Body of pancreas (tissue), 4 donors: ENCODE measurements at regions not wholly inside any gene's neighbourhood (a gene's known extent, or its start where the extent isn't known, plus 50 kb on each side); places are given as distances from the start of the nearest gene placed in this dataset.

ENCODE experiments used
- ATAC-seq: fragments of 150-250 bp; one replicate; pipeline ENCODE4 v1.9.1; 2016
- DNase-seq, 4 donors: peaks; one replicate each; pipeline ENCODE4 v3.0.0-alpha.2; 2019
- H3K27ac ChIP-seq, 4 donors: fragments of 200-600 bp; sonication (generic); 1 replicate in 3 of 4; 2 replicates in 1 of 4; pipeline versions ENCODE4 v1.5.1 to v1.6.1; 2016 to 2019; ENCODE audit warnings: mild to moderate bottlenecking in 1 of 4, mixed read lengths in 1 of 4, moderate library complexity in 1 of 4
- H3K27me3 ChIP-seq, 2 donors: fragments of 200-600 bp; sonication (generic); one replicate each; pipeline ENCODE4 v1.6.0; 2016; ENCODE audit warnings: mild to moderate bottlenecking in 1 of 2
- H3K36me3 ChIP-seq, 2 donors: fragments of 200-600 bp; sonication (generic); replicated peaks in 1 of 2; 2 replicates each; pipeline ENCODE4 v1.5.1; 2016; ENCODE audit warnings: low read depth in 2 of 2; ENCODE audit not compliant: insufficient read depth in 1 of 2
- H3K4me1 ChIP-seq: fragments of 200-600 bp; sonication (generic); one replicate; pipeline ENCODE4 v1.6.0; 2016
- H3K4me3 ChIP-seq, 2 donors: fragments of 200-600 bp; sonication (generic); 1 replicate in 1 of 2; 2 replicates in 1 of 2; pipeline ENCODE4 v1.5.1; 2016 to 2019
- H3K9me3 ChIP-seq, 3 donors: fragments of 200-600 bp; sonication (generic); 1 replicate in 2 of 3; 2 replicates in 1 of 3; pipeline ENCODE4 v1.5.1; 2016
- POLR2A ChIP-seq, 3 donors: fragments of 450-650 bp; IDR thresholded peaks; one replicate each; pipeline ENCODE4 v1.6.1; 2016; ENCODE audit warnings: antibody characterized with exemption in 3 of 3, mild to moderate bottlenecking in 2 of 3
- WGBS, 2 donors: methylation state at CpG; one replicate each; pipeline ENCODE4 v1.1.5; 2017; 5-methylcytosine and 5-hydroxymethylcytosine counted together
- intact Hi-C: fragments of 100-400 bp; cut with DNase I; formaldehyde crosslinking; loops from one replicate; pipeline ENCODE4 v1.15.1; 2023
- TF ChIP-seq, protein P1 (sequence below), 7 experiments: fragments of 450-650 bp in 4 of 7; fragments of 200-600 bp in 3 of 7; sonication (generic) in 3 of 7; IDR thresholded peaks; one replicate each; pipeline ENCODE4 v1.5.1; 2016 to 2019; ENCODE audit warnings: antibody characterized with exemption in 7 of 7

DNA sequence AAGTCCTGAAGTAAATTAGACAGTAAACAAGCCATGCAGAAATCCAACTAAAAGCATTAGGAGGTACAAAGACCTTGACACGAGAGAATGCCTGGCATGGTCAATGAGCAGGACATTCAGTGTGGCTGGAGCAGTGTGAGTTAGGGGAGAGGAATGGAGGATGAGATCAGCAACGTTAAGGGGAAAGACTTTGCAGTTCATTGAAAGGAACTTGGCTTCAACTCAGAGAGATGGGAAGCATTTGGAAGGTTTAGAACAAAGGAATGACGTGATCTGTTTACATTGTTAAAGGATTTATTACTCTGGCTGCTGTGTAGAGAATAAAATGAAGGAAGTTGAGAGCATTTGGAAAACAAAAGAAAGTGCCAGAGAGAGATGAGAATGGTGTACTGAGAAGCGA lies 621.3 kb downstream of the XIRP2 start:
- no peaks in the 10 kb centered on the region for H3K27me3 ChIP-seq
- TF ChIP-seq, protein P1, sequence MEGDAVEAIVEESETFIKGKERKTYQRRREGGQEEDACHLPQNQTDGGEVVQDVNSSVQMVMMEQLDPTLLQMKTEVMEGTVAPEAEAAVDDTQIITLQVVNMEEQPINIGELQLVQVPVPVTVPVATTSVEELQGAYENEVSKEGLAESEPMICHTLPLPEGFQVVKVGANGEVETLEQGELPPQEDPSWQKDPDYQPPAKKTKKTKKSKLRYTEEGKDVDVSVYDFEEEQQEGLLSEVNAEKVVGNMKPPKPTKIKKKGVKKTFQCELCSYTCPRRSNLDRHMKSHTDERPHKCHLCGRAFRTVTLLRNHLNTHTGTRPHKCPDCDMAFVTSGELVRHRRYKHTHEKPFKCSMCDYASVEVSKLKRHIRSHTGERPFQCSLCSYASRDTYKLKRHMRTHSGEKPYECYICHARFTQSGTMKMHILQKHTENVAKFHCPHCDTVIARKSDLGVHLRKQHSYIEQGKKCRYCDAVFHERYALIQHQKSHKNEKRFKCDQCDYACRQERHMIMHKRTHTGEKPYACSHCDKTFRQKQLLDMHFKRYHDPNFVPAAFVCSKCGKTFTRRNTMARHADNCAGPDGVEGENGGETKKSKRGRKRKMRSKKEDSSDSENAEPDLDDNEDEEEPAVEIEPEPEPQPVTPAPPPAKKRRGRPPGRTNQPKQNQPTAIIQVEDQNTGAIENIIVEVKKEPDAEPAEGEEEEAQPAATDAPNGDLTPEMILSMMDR (IDR thresholded peaks at IDR 0.05): no peak
- no peak for TF ChIP-seq POLR2A (IDR thresholded peaks at IDR 0.05)
- H3K9me3 ChIP-seq: no peaks in the 10 kb centered on the region
- no peaks in the 10 kb centered on the region for H3K4me1 ChIP-seq
- DNase-seq: no peak
- no peak overlapping the region for H3K4me3 ChIP-seq
- H3K27ac ChIP-seq: no peak overlapping the region
- intact Hi-C loops: no loop called here
- WGBS, 2 donors: 34% methylated on average over 4 of the region's 4 CpGs
- no peaks in the 10 kb centered on the region for H3K36me3 ChIP-seq
- no peak for ATAC-seq

DNA sequence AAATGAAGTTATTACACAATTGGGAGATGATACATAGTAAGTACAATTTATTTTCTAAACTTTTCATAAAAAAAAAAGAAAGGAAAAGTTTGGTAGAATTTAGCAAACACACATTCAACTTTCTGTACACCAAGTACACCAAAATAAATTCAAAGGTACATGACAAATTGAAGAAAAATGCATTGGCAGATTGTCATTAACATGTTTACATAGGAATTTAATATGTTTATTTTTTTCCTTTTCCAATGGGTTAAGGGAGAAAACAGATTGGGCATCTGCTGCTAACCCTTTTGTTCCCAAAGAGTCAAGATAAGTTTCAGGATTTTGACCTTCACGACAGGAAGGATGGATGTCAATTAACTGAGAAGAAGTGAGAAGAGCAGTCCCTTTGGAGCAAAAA lies 620.4 kb downstream of the XIRP2 start:
- no peak overlapping the region for H3K27ac ChIP-seq
- DNase-seq (no peak), ATAC-seq (no peak)
- intact Hi-C loops: no loop called here
- no peaks in the 10 kb centered on the region for H3K27me3 ChIP-seq
- no peaks in the 10 kb centered on the region for H3K9me3 ChIP-seq
- 40 to 50% methylated on average over 1 of the region's 1 CpG for WGBS, 2 donors
- TF ChIP-seq, protein P1 (IDR thresholded peaks at IDR 0.05): no peak
- TF ChIP-seq POLR2A (IDR thresholded peaks at IDR 0.05): no peak
- H3K36me3 ChIP-seq: no peaks in the 10 kb centered on the region
- no peaks in the 10 kb centered on the region for H3K4me1 ChIP-seq
- no peak overlapping the region for H3K4me3 ChIP-seq

DNA sequence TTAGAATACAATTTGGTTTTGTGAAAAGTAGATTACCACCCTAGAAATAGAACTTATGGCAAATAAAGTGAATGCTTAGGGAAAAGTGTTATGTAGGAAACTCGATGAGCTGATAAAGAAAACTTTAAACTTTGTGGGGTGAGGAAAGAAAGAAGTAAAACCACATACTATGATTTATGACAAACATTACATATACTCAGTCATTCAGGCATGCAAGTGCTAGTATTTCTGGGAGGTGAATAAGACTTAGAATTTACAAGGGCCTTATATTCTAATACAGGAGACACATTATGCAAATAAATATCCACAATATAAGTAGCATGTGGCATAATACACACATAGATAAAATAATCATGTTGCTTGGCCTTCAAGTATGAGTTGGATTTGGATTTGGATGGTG lies 618.1 kb downstream of the XIRP2 start:
- 43 to 61% methylated on average over 1 of the region's 1 CpG for WGBS, 2 donors
- intact Hi-C loops: no loop called here

DNA sequence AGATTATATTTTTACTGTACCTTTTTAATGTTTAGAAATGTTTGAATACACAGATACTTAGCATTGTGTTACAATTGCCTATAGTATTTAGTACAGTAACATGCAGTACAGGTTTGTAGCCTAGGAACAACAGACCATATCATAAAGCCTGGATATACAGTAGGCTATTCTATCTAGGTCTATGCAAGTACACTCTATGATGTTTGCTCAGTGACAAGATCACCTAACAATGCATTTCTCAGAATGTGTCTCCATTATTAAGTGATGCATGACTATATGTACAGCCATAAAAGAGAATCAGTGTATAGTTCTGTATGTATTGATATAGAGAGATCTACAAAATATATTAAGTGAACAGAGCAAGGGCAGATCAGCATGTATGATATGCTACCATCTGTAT lies 616.4 kb downstream of the XIRP2 start:
- no peak overlapping the region for H3K27ac ChIP-seq
- no peak overlapping the region for H3K4me3 ChIP-seq
- intact Hi-C loops: no loop called here
- H3K27me3 ChIP-seq: no peaks in the 10 kb centered on the region
- H3K36me3 ChIP-seq: no peaks in the 10 kb centered on the region
- no peaks in the 10 kb centered on the region for H3K4me1 ChIP-seq
- H3K9me3 ChIP-seq: no peaks in the 10 kb centered on the region
- ATAC-seq (no peak), DNase-seq (no peak)
- TF ChIP-seq, protein P1 (IDR thresholded peaks at IDR 0.05): no peak
- no peak for TF ChIP-seq POLR2A (IDR thresholded peaks at IDR 0.05)

More for the DNA sequence above, 618.1 kb downstream of the XIRP2 start:
- no peaks in the 10 kb centered on the region for H3K9me3 ChIP-seq
- H3K4me1 ChIP-seq: no peaks in the 10 kb centered on the region
- ATAC-seq (no peak), DNase-seq (no peak)
- no peak overlapping the region for H3K4me3 ChIP-seq
- no peaks in the 10 kb centered on the region for H3K27me3 ChIP-seq
- H3K36me3 ChIP-seq: no peaks in the 10 kb centered on the region
- no peak overlapping the region for H3K27ac ChIP-seq
- TF ChIP-seq POLR2A (IDR thresholded peaks at IDR 0.05): no peak
- TF ChIP-seq, protein P1 (IDR thresholded peaks at IDR 0.05): no peak

DNA sequence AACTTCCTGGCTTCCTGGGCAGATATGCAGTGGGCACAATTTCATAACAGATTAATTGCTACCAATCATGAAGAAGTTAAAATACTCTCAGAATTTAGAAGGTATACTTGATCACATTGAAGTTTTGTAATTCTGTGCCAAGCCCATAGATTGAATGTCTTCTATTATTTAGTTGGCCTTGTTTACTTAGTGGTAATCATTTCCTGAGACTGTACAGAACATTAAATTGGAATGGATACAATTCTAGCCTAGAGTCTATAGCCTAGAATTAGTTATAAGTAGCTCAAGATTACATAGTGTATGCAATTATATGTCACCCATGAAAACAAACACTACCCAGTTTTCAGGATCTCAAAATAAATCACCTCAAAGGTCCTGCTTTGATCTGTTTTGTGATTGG lies 615.8 kb downstream of the XIRP2 start:
- H3K9me3 ChIP-seq: no peaks in the 10 kb centered on the region
- H3K27ac ChIP-seq: no peak overlapping the region
- DNase-seq (no peak), ATAC-seq (no peak)
- no peak overlapping the region for H3K4me3 ChIP-seq
- TF ChIP-seq, protein P1 (IDR thresholded peaks at IDR 0.05): no peak
- TF ChIP-seq POLR2A (IDR thresholded peaks at IDR 0.05): no peak
- intact Hi-C loops: no loop called here
- no peaks in the 10 kb centered on the region for H3K36me3 ChIP-seq
- H3K4me1 ChIP-seq: no peaks in the 10 kb centered on the region
- H3K27me3 ChIP-seq: no peaks in the 10 kb centered on the region
